HG02885 (cell line): ENCODE measurements at regions not wholly inside any gene's neighbourhood (a gene's known extent, or its start where the extent isn't known, plus 50 kb on each side); places are given as distances from the start of the nearest gene placed in this dataset.
"Not testable (repeated sequence)": the region's sequence is repeated elsewhere in the genome, so short reads cannot be mapped to it uniquely, and the experiment has no call there.

Experiments used
- ATAC-seq: cut with Tn5 transposase; IDR thresholded peaks from one replicate; pipeline ENCODE4 v1.9.1; 2021; ENCODE audit warnings: mild to moderate bottlenecking; ENCODE audit not compliant: unreplicated experiment, poor library complexity

GRCh38 chr14:30064454-30064853, 136.8 kb upstream of the PRKD1 start:
- ATAC-seq = no peak

- ATAC-seq = no peak
Measured at GRCh38 chr14:30069536-30069935, 141.9 kb upstream of the PRKD1 start.

- not testable (repeated sequence) for ATAC-seq
Measured at GRCh38 chr14:30072454-30072853, 144.8 kb upstream of the PRKD1 start.

- no peak for ATAC-seq
Measured at GRCh38 chr14:30077946-30078345, 150.3 kb upstream of the PRKD1 start.

- no peak for ATAC-seq
Measured at GRCh38 chr14:30078811-30079402, 151.3 kb upstream of the PRKD1 start.

- ATAC-seq = no peak
Measured at GRCh38 chr14:30082486-30082885, 154.8 kb upstream of the PRKD1 start.

GRCh38 chr14:30084811-30085210, 157.2 kb upstream of the PRKD1 start:
- ATAC-seq = no peak

- ATAC-seq = no peak
Measured at GRCh38 chr14:30085943-30086342, 158.3 kb upstream of the PRKD1 start.

GRCh38 chr14:30088620-30089019, 161.0 kb upstream of the PRKD1 start:
- ATAC-seq = no peak

GRCh38 chr14:30108975-30109700, 181.5 kb upstream of the PRKD1 start:
- ATAC-seq = no peak

- no peak for ATAC-seq
Measured at GRCh38 chr14:30114051-30114450, 186.4 kb upstream of the PRKD1 start.

GRCh38 chr14:30115756-30116155, 188.1 kb upstream of the PRKD1 start:
- no peak for ATAC-seq

- ATAC-seq = no peak
Measured at GRCh38 chr14:30118992-30119640, 191.5 kb upstream of the PRKD1 start.

GRCh38 chr14:30125322-30125979, 197.8 kb upstream of the PRKD1 start:
- ATAC-seq = no peak

GRCh38 chr14:30129807-30130206, 202.2 kb upstream of the PRKD1 start:
- ATAC-seq = no peak

GRCh38 chr14:30131581-30132097, 204.0 kb upstream of the PRKD1 start:
- no peak for ATAC-seq

- no peak for ATAC-seq
Measured at GRCh38 chr14:30132196-30132595, 204.5 kb upstream of the PRKD1 start.

- ATAC-seq = no peak
Measured at GRCh38 chr14:30134936-30135335, 207.3 kb upstream of the PRKD1 start.

- ATAC-seq = no peak
Measured at GRCh38 chr14:30138567-30138966, 210.9 kb upstream of the PRKD1 start.

GRCh38 chr14:30142216-30142615, 214.6 kb upstream of the PRKD1 start:
- ATAC-seq = no peak

- ATAC-seq = no peak
Measured at GRCh38 chr14:30143627-30144026, 216.0 kb upstream of the PRKD1 start.
